OCI-LY7 (cell line): ENCODE measurements at regions not wholly inside any gene's neighbourhood (a gene's known extent, or its start where the extent isn't known, plus 50 kb on each side); places are given as distances from the start of the nearest gene placed in this dataset.

ENCODE experiments used
- BruUV-seq: library from RNA; stranded (reverse); fragments of 400-500 nt; replicated peaks from 2 replicates; lab custom pipeline; 2021; lab: Mats Ljungman, UMichigan
- CTCF ChIA-PET: fragments of 300-600 bp; sonication (Branson Sonifier 250); formaldehyde crosslinking; loops from one replicate; lab custom pipeline; 2022; ENCODE audit warnings: antibody characterized with exemption; ENCODE audit not compliant: unreplicated experiment; lab: Charles Lee
- POLR2A ChIA-PET: fragments of 300-600 bp; sonication (Branson Sonifier 250); formaldehyde crosslinking; loops from one replicate; lab custom pipeline; 2022; ENCODE audit warnings: antibody characterized with exemption; lab: Charles Lee
- DNase-seq: peaks from one replicate; pipeline ENCODE4 v3.0.0-alpha.2; 2015; ENCODE audit warnings: low spot score
- H2AFZ ChIP-seq: fragments of 200-600 bp; sonication (generic), shearing (Covaris generic); 2 replicates; pipeline ENCODE4 v1.6.1; 2014; ENCODE audit warnings: mild to moderate bottlenecking, antibody characterized with exemption, low read length, moderate library complexity
- H3K27ac ChIP-seq: fragments of 200-600 bp; sonication (generic); 2 replicates; pipeline ENCODE4 v1.5.1; 2014; ENCODE audit warnings: mixed run types, low read depth, mild to moderate bottlenecking, moderate library complexity, low read length, inconsistent platforms; ENCODE audit not compliant: poor library complexity, severe bottlenecking
- H3K36me3 ChIP-seq: fragments of 200-600 bp; sonication (generic); 2 replicates; pipeline ENCODE4 v1.6.1; 2014; ENCODE audit warnings: mild to moderate bottlenecking, antibody characterized with exemption, low read length, moderate library complexity, mixed read lengths; ENCODE audit not compliant: insufficient read depth
- H3K4me1 ChIP-seq: fragments of 200-600 bp; sonication (generic); 2 replicates; pipeline ENCODE4 v1.5.1; 2014; ENCODE audit warnings: mild to moderate bottlenecking, low read length; ENCODE audit not compliant: insufficient read depth, poor library complexity, severe bottlenecking
- H3K4me2 ChIP-seq: fragments of 200-600 bp; sonication (generic); 2 replicates; pipeline ENCODE4 v1.6.1; 2014; ENCODE audit warnings: mild to moderate bottlenecking, low read length
- H3K4me3 ChIP-seq: fragments of 200-600 bp; sonication (generic); 2 replicates; pipeline ENCODE4 v1.5.1; 2014; ENCODE audit warnings: mild to moderate bottlenecking, low read depth, low read length; ENCODE audit not compliant: poor library complexity, severe bottlenecking
- H3K79me2 ChIP-seq: fragments of 200-600 bp; sonication (generic); 2 replicates; pipeline ENCODE4 v1.6.1; 2016; ENCODE audit warnings: low read depth, mild to moderate bottlenecking, low read length, moderate library complexity, mixed read lengths; ENCODE audit not compliant: insufficient read depth
- H3K9me2 ChIP-seq: fragments of 200-600 bp; sonication (generic); 2 replicates; pipeline ENCODE4 v1.6.1; 2016; ENCODE audit warnings: mild to moderate bottlenecking, low read length, mixed read lengths; ENCODE audit not compliant: insufficient read depth
- H3K9me3 ChIP-seq: fragments of 200-600 bp; sonication (generic); 2 replicates; pipeline ENCODE4 v1.6.1; 2014; ENCODE audit warnings: mild to moderate bottlenecking, mixed run types, low read length, mixed read lengths
- H4K20me1 ChIP-seq: fragments of 200-600 bp; sonication (generic); 2 replicates; pipeline ENCODE4 v1.6.1; 2014; ENCODE audit warnings: mild to moderate bottlenecking, antibody characterized with exemption, low read length, moderate library complexity, mixed read lengths; ENCODE audit not compliant: insufficient read depth
- CTCF ChIP-seq: fragments of 200-600 bp; sonication (generic); conservative IDR thresholded peaks from 2 replicates; pipeline ENCODE4 v1.5.1; 2014; ENCODE audit warnings: mild to moderate bottlenecking, antibody characterized with exemption, low read length, moderate library complexity, mixed read lengths
- EZH2phosphoT487 ChIP-seq: fragments of 200-600 bp; sonication (generic); IDR thresholded peaks from 2 replicates; pipeline ENCODE4 v1.6.1; 2018; ENCODE audit warnings: low read depth, borderline replicate concordance, mild to moderate bottlenecking, mixed run types, antibody characterized with exemption, low read length, moderate library complexity, mixed read lengths
- intact Hi-C: fragments of 100-400 bp; cut with micrococcal nuclease; formaldehyde crosslinking; loops from one replicate; pipeline ENCODE4 v1.10.0; 2022; ENCODE audit not compliant: unreplicated experiment

GRCh38 chr18:73120626-73121025, 252.8 kb upstream of the NETO1 start:
- H3K4me2 ChIP-seq = no peak overlapping the region
- TF ChIP-seq EZH2phosphoT487 = no peak
- no peak for TF ChIP-seq CTCF

GRCh38 chr18:73119574-73119973, 251.8 kb upstream of the NETO1 start:
- H3K9me2 ChIP-seq = no peaks in the 10 kb centered on the region
- H3K79me2 ChIP-seq = no peaks in the 10 kb centered on the region
- no peaks in the 10 kb centered on the region for H3K9me3 ChIP-seq
- H4K20me1 ChIP-seq = no peaks in the 10 kb centered on the region
- intact Hi-C loops = no loop called here
- no peak overlapping the region for H3K4me3 ChIP-seq
- no peak overlapping the region for H3K4me2 ChIP-seq
- no peak overlapping the region for H2AFZ ChIP-seq
- H3K36me3 ChIP-seq = no peaks in the 10 kb centered on the region
- ChIA-PET POLR2A (no interaction called here), CTCF (no interaction called here)
- H3K27ac ChIP-seq = no peak overlapping the region
- no peak for TF ChIP-seq CTCF
- no peak for TF ChIP-seq EZH2phosphoT487
- H3K4me1 ChIP-seq = no peaks in the 10 kb centered on the region
- BruUV-seq = no TSS peak
- DNase-seq = no peak

More at GRCh38 chr18:73120626-73121025, 252.8 kb upstream of the NETO1 start:
- no peaks in the 10 kb centered on the region for H3K9me3 ChIP-seq
- H3K4me3 ChIP-seq = no peak overlapping the region
- BruUV-seq = no TSS peak
- no peak for DNase-seq
- no peaks in the 10 kb centered on the region for H3K79me2 ChIP-seq
- H3K9me2 ChIP-seq = no peaks in the 10 kb centered on the region
- H3K27ac ChIP-seq = no peak overlapping the region
- H3K4me1 ChIP-seq = no peaks in the 10 kb centered on the region
- no peak overlapping the region for H2AFZ ChIP-seq
- ChIA-PET POLR2A (no interaction called here), CTCF (no interaction called here)
- intact Hi-C loops = loop anchor here (10.0 kb wide), 1 partner anchor 346 kb away; no protein-coding TSS in a partner anchor
- H4K20me1 ChIP-seq = no peaks in the 10 kb centered on the region
- H3K36me3 ChIP-seq = no peaks in the 10 kb centered on the region

GRCh38 chr18:73118121-73118816, 250.5 kb upstream of the NETO1 start:
- no TSS peak for BruUV-seq
- H3K36me3 ChIP-seq = no peaks in the 10 kb centered on the region
- H3K9me3 ChIP-seq = no peaks in the 10 kb centered on the region
- H3K9me2 ChIP-seq = no peaks in the 10 kb centered on the region
- intact Hi-C loops = no loop called here
- no peak overlapping the region for H3K4me2 ChIP-seq
- ChIA-PET CTCF (no interaction called here), POLR2A (no interaction called here)
- H3K27ac ChIP-seq = no peak overlapping the region
- no peaks in the 10 kb centered on the region for H4K20me1 ChIP-seq
- no peak for DNase-seq
- H3K4me1 ChIP-seq = no peaks in the 10 kb centered on the region
- no peaks in the 10 kb centered on the region for H3K79me2 ChIP-seq
- TF ChIP-seq CTCF = no peak
- no peak for TF ChIP-seq EZH2phosphoT487
- H3K4me3 ChIP-seq = no peak overlapping the region
- no peak overlapping the region for H2AFZ ChIP-seq
